ENCODE measurements at regions not wholly inside any gene's neighbourhood (a gene's known extent, or its start where the extent isn't known, plus 50 kb on each side); places are given as distances from the start of the nearest gene placed in this dataset.

DNA sequence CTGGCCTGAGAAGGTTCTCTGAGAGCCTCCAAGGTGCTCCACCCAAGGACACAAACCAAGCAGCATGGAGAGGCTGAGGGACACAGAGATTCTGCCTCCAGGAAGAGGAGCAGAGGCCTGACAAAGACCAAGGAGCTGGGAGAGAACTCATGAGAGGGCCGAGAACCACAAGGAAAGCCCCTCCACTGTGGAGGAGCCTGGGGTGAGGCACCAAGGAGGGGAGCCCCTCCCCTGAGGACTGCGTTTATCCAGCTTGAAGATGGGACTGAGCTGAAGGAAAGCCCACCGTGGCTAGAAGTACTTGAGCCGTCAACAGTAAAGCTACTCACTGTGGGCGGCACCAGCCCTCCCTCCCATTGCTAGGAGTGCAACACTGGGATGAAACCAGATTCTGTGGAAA lies 63.1 kb upstream of the MEF2A start:
- H3K4me2 ChIP-seq (ENCODE audit: low read length, poor library complexity, severe bottlenecking) = no peak overlapping the region
- H3K27me3 ChIP-seq (ENCODE audit: control insufficient read depth in 1 of 2, insufficient read depth in 1 of 2, low read length in 2 of 2) = peaks cover 0 to 3% of the 10 kb centered on the region in 2 experiments
- H4K91ac ChIP-seq (ENCODE audit: low read length) = no peak overlapping the region
- no peak overlapping the region for H2BK5ac ChIP-seq (ENCODE audit: low read depth, low read length, poor library complexity, severe bottlenecking)
- H3K36me3 ChIP-seq (ENCODE audit: control insufficient read depth in 1 of 2, insufficient read depth in 2 of 2, low read depth in 1 of 2, low read length in 2 of 2) = no peaks in the 10 kb centered on the region
- H2BK12ac ChIP-seq (ENCODE audit: low read length in 2 of 2) = no peak overlapping the region
- H3K27ac ChIP-seq (ENCODE audit: low read length, poor library complexity, severe bottlenecking) = no peak overlapping the region
- no peak overlapping the region for H3K9ac ChIP-seq (ENCODE audit: low read length)
- no peak for DNase-seq
- peaks cover 3% of the 10 kb centered on the region for H3K9me3 ChIP-seq (ENCODE audit: control insufficient read depth, low read length)
- H2AFZ ChIP-seq (ENCODE audit: low read depth, low read length) = no peak overlapping the region
- H2BK15ac ChIP-seq (ENCODE audit: low read depth, poor library complexity, severe bottlenecking) = no peak overlapping the region
- no peak overlapping the region for H3K18ac ChIP-seq (ENCODE audit: low read depth in 1 of 2, low read length in 2 of 2)
- H3K4me1 ChIP-seq (ENCODE audit: control insufficient read depth, insufficient read depth, low read depth, low read length) = peaks cover 5% of the 10 kb centered on the region
- 91% methylated on average over 5 of the region's 5 CpGs for WGBS
- no peak overlapping the region for H3K14ac ChIP-seq (ENCODE audit: low read length in 2 of 2)
- H3K4ac ChIP-seq (ENCODE audit: low read depth in 1 of 2, low read length in 2 of 2) = no peak overlapping the region
- H3K79me1 ChIP-seq (replicated peaks; ENCODE audit: low read length, poor library complexity, severe bottlenecking) = no peaks in the 10 kb centered on the region
- H3K23ac ChIP-seq (ENCODE audit: low read length in 2 of 2) = no peak overlapping the region
- no peak overlapping the region for H4K8ac ChIP-seq (ENCODE audit: low read length)
- no peak overlapping the region for H2BK120ac ChIP-seq (ENCODE audit: low read depth, low read length)
- no peak overlapping the region for H3K4me3 ChIP-seq (ENCODE audit: insufficient read depth in 1 of 2, low read depth in 1 of 2, low read length in 2 of 2)
- no peak overlapping the region for H2AK5ac ChIP-seq (ENCODE audit: low read length, severe bottlenecking)

DNA sequence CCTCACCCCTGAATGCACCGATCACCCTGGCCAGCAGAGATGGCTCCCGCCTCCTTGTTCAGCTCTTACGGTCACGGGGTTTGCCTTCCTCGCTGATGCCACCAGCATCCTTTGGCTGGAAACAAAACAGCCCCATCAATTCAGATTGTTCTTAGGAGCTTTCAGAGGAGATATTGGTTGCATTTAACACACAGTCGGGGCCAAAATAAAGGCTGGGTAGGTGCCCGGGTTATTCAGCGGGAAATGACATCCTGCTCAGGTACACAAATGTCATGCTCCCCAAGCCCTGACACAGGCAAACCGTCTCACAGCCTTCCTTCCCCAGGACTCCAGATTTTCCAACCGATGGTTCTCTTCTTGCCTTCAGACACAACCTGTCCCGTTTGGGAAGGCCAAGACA lies 62.4 kb upstream of the MEF2A start:
- Histone ChIP-seq H3K9me3 (ENCODE audit: control insufficient read depth, low read length) (peaks cover 3% of the 10 kb centered on the region), H3K4ac (ENCODE audit: low read depth in 1 of 2, low read length in 2 of 2) (no peak overlapping the region), H3K14ac (ENCODE audit: low read length in 2 of 2) (no peak overlapping the region), H2BK5ac (ENCODE audit: low read depth, low read length, poor library complexity, severe bottlenecking) (no peak overlapping the region), H3K4me2 (ENCODE audit: low read length, poor library complexity, severe bottlenecking) (no peak overlapping the region), H3K9ac (ENCODE audit: low read length) (no peak overlapping the region), H3K4me3 (ENCODE audit: insufficient read depth in 1 of 2, low read depth in 1 of 2, low read length in 2 of 2) (no peak overlapping the region), H3K36me3 (ENCODE audit: control insufficient read depth in 1 of 2, insufficient read depth in 2 of 2, low read depth in 1 of 2, low read length in 2 of 2) (no peaks in the 10 kb centered on the region), H2BK15ac (ENCODE audit: low read depth, poor library complexity, severe bottlenecking) (no peak overlapping the region), H2AFZ (ENCODE audit: low read depth, low read length) (no peak overlapping the region), H3K79me1 (replicated peaks; ENCODE audit: low read length, poor library complexity, severe bottlenecking) (no peaks in the 10 kb centered on the region), H3K27ac (ENCODE audit: low read length, poor library complexity, severe bottlenecking) (no peak overlapping the region), H2AK5ac (ENCODE audit: low read length, severe bottlenecking) (no peak overlapping the region), H3K4me1 (ENCODE audit: control insufficient read depth, insufficient read depth, low read depth, low read length) (peaks cover 5% of the 10 kb centered on the region), H3K27me3 (ENCODE audit: control insufficient read depth in 1 of 2, insufficient read depth in 1 of 2, low read length in 2 of 2) (peaks cover 0 to 3% of the 10 kb centered on the region in 2 experiments), H2BK12ac (ENCODE audit: low read length in 2 of 2) (no peak overlapping the region), H4K8ac (ENCODE audit: low read length) (no peak overlapping the region), H3K18ac (ENCODE audit: low read depth in 1 of 2, low read length in 2 of 2) (no peak overlapping the region), H4K91ac (ENCODE audit: low read length) (no peak overlapping the region), H2BK120ac (ENCODE audit: low read depth, low read length) (no peak overlapping the region), H3K23ac (ENCODE audit: low read length in 2 of 2) (no peak overlapping the region)
- 96% methylated on average over 11 of the region's 11 CpGs for WGBS
- no peak for DNase-seq

DNA sequence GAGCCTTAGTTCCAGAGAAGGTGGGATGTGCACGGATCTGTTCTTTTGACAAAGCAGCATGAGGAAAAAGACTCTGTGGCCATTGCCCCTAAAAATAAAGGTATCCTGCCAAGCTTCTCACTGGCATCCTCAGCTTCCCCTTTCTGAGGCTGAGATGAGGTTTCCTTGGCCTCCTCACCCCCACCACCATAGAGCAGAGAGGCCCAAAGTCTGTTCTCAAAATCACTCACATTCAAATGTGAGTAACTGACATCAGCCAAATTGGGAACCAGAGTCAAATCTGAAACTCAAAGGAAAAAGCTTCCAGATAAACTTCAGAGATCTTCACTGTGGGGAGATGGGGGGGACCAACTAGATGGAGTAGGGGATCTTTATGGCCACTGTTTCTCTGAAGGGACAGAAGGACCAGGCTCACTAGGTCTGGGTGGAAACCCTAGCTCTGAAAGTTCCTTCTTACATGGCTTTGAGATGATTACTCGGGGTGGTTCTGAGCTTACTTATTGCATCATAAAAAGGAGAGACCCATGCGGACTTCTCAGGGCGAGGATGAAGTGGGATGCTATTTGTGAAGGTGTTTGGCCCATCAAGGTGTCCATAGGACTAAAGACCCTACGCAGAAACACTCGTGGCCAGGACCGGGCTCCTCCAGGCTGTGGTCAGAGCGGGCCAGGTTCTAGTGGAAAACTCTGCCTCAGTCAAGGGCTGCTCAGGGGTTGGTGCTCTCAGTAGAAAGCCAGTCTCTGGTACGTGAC lies 61.5 kb upstream of the MEF2A start:
- Histone ChIP-seq H3K18ac (ENCODE audit: low read depth in 1 of 2, low read length in 2 of 2) (peak overlapping the region in 1 of 2 experiments; percentile 14), H3K9ac (ENCODE audit: low read length) (no peak overlapping the region), H2BK5ac (ENCODE audit: low read depth, low read length, poor library complexity, severe bottlenecking) (no peak overlapping the region), H2BK12ac (ENCODE audit: low read length in 2 of 2) (peak overlapping the region in 1 of 2 experiments; percentile 51), H3K4me2 (ENCODE audit: low read length, poor library complexity, severe bottlenecking) (no peak overlapping the region), H2BK120ac (ENCODE audit: low read depth, low read length) (no peak overlapping the region), H3K4me1 (ENCODE audit: control insufficient read depth, insufficient read depth, low read depth, low read length) (peaks cover 5% of the 10 kb centered on the region), H3K23ac (ENCODE audit: low read length in 2 of 2) (no peak overlapping the region), H3K36me3 (ENCODE audit: control insufficient read depth in 1 of 2, insufficient read depth in 2 of 2, low read depth in 1 of 2, low read length in 2 of 2) (no peaks in the 10 kb centered on the region), H4K91ac (ENCODE audit: low read length) (peak overlapping the region; percentile 20), H3K9me3 (ENCODE audit: control insufficient read depth, low read length) (peaks cover 3% of the 10 kb centered on the region), H3K4ac (ENCODE audit: low read depth in 1 of 2, low read length in 2 of 2) (no peak overlapping the region), H3K27me3 (ENCODE audit: control insufficient read depth in 1 of 2, insufficient read depth in 1 of 2, low read length in 2 of 2) (peaks cover 0 to 3% of the 10 kb centered on the region in 2 experiments), H3K27ac (ENCODE audit: low read length, poor library complexity, severe bottlenecking) (no peak overlapping the region), H3K4me3 (ENCODE audit: insufficient read depth in 1 of 2, low read depth in 1 of 2, low read length in 2 of 2) (no peak overlapping the region), H2AK5ac (ENCODE audit: low read length, severe bottlenecking) (no peak overlapping the region), H2BK15ac (ENCODE audit: low read depth, poor library complexity, severe bottlenecking) (no peak overlapping the region), H3K14ac (ENCODE audit: low read length in 2 of 2) (no peak overlapping the region), H4K8ac (ENCODE audit: low read length) (no peak overlapping the region), H2AFZ (ENCODE audit: low read depth, low read length) (no peak overlapping the region), H3K79me1 (replicated peaks; ENCODE audit: low read length, poor library complexity, severe bottlenecking) (no peaks in the 10 kb centered on the region)
- 92% methylated on average over 9 of the region's 9 CpGs for WGBS
- DNase-seq = no peak

DNA sequence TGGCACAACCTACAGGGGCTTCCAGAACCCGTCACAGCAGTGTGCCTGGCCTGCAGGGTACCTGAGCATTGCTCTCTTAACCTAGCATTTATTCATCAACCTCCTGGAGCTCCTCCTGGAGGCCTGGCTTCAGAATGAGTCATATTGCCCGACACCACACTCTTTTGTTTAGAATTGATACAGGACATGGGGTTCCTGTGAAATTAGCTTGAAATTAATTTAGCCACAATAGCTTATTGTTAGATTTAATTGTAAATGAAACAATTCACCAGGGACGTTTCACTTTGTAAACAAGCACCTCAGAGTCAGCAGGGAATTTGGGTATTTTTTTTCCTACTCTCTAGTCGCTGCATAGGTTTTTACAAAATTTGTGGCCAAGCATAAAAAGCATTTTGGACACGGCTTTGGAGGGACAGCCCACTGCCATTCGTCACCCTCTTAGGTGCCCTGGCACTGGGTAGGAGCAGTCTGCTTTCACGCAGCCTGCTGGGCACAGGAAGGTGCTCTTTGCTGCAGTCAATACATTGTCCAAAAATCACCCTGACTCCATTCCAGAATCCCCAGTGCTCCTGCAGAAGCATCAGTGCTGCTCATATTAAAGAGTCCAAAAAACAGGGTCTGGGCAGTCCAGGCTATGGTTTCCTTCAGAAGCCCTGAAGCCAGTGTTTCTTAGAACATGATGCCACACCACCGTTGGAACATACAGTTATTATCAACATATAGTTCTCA lies 60.8 kb upstream of the MEF2A start:
- H2BK12ac ChIP-seq (ENCODE audit: low read length in 2 of 2) = peak overlapping the region in 1 of 2 experiments; percentile 89
- no peak overlapping the region for H3K9ac ChIP-seq (ENCODE audit: low read length)
- peak overlapping the region; percentile 20 for H4K91ac ChIP-seq (ENCODE audit: low read length)
- H3K4me1 ChIP-seq (ENCODE audit: control insufficient read depth, insufficient read depth, low read depth, low read length) = peaks cover 5% of the 10 kb centered on the region
- no peak overlapping the region for H2AK5ac ChIP-seq (ENCODE audit: low read length, severe bottlenecking)
- H2AFZ ChIP-seq (ENCODE audit: low read depth, low read length) = no peak overlapping the region
- H3K27me3 ChIP-seq (ENCODE audit: control insufficient read depth in 1 of 2, insufficient read depth in 1 of 2, low read length in 2 of 2) = peaks cover 0 to 3% of the 10 kb centered on the region in 2 experiments
- peak; percentile 38 for DNase-seq
- H4K8ac ChIP-seq (ENCODE audit: low read length) = no peak overlapping the region
- no peaks in the 10 kb centered on the region for H3K79me1 ChIP-seq (replicated peaks; ENCODE audit: low read length, poor library complexity, severe bottlenecking)
- H3K36me3 ChIP-seq (ENCODE audit: control insufficient read depth in 1 of 2, insufficient read depth in 2 of 2, low read depth in 1 of 2, low read length in 2 of 2) = no peaks in the 10 kb centered on the region
- H3K14ac ChIP-seq (ENCODE audit: low read length in 2 of 2) = peak overlapping the region in 1 of 2 experiments; percentile 63
- H3K4ac ChIP-seq (ENCODE audit: low read depth in 1 of 2, low read length in 2 of 2) = peak overlapping the region in 1 of 2 experiments; percentile 71
- no peak overlapping the region for H3K23ac ChIP-seq (ENCODE audit: low read length in 2 of 2)
- H3K27ac ChIP-seq (ENCODE audit: low read length, poor library complexity, severe bottlenecking) = no peak overlapping the region
- H2BK5ac ChIP-seq (ENCODE audit: low read depth, low read length, poor library complexity, severe bottlenecking) = no peak overlapping the region
- 71% methylated on average over 6 of the region's 8 CpGs for WGBS
- no peak overlapping the region for H2BK15ac ChIP-seq (ENCODE audit: low read depth, poor library complexity, severe bottlenecking)
- H3K4me2 ChIP-seq (ENCODE audit: low read length, poor library complexity, severe bottlenecking) = no peak overlapping the region
- no peak overlapping the region for H2BK120ac ChIP-seq (ENCODE audit: low read depth, low read length)
- no peaks in the 10 kb centered on the region for H3K9me3 ChIP-seq (ENCODE audit: control insufficient read depth, low read length)
- H3K4me3 ChIP-seq (ENCODE audit: insufficient read depth in 1 of 2, low read depth in 1 of 2, low read length in 2 of 2) = no peak overlapping the region
- H3K18ac ChIP-seq (ENCODE audit: low read depth in 1 of 2, low read length in 2 of 2) = peak overlapping the region in 1 of 2 experiments; percentile 94

All from mesenchymal stem cell (in vitro differentiated cells and primary cell).